Colonic mucosa (tissue), 4 donors: ENCODE measurements at regions not wholly inside any gene's neighbourhood (a gene's known extent, or its start where the extent isn't known, plus 50 kb on each side); places are given as distances from the start of the nearest gene placed in this dataset.

Experiments
- DNase-seq: peaks from one replicate; pipeline ENCODE4 v3.0.0-alpha.2; 2020
- H3K27ac ChIP-seq: fragments of 200-600 bp; one replicate; pipeline ENCODE4 v1.8.0; 2021
- H3K27me3 ChIP-seq: fragments of 200-600 bp; one replicate; pipeline ENCODE4 v1.8.0; 2021
- H3K36me3 ChIP-seq: fragments of 200-600 bp; one replicate; pipeline ENCODE4 v1.8.0; 2021
- H3K4me1 ChIP-seq: fragments of 200-600 bp; one replicate; pipeline ENCODE4 v1.8.0; 2021; ENCODE audit warnings: mild to moderate bottlenecking
- H3K4me3 ChIP-seq: fragments of 200-600 bp; one replicate; pipeline ENCODE4 v1.8.0; 2021
- H3K9ac ChIP-seq, 2 donors: one replicate each; pipeline ENCODE4 v1.7.0; 2013; ENCODE audit warnings: control low read depth in 2 of 2, low read depth in 2 of 2, low read length in 2 of 2
- H3K9me3 ChIP-seq: fragments of 200-600 bp; one replicate; pipeline ENCODE4 v1.8.0; 2021
- CTCF ChIP-seq: fragments of 200-600 bp; IDR thresholded peaks from one replicate; pipeline ENCODE4 v1.8.0; 2022; ENCODE audit warnings: antibody characterized with exemption, mild to moderate bottlenecking
- intact Hi-C: fragments of 100-400 bp; cut with DNase I; formaldehyde crosslinking; loops from one replicate; pipeline ENCODE4 v1.14.1; 2022
- donor health status: healthy.
- donor health status: DM: no; HTN: no; CAD: no.
- donor health status: DM: no; HTN: no; CAD: no.

DNA sequence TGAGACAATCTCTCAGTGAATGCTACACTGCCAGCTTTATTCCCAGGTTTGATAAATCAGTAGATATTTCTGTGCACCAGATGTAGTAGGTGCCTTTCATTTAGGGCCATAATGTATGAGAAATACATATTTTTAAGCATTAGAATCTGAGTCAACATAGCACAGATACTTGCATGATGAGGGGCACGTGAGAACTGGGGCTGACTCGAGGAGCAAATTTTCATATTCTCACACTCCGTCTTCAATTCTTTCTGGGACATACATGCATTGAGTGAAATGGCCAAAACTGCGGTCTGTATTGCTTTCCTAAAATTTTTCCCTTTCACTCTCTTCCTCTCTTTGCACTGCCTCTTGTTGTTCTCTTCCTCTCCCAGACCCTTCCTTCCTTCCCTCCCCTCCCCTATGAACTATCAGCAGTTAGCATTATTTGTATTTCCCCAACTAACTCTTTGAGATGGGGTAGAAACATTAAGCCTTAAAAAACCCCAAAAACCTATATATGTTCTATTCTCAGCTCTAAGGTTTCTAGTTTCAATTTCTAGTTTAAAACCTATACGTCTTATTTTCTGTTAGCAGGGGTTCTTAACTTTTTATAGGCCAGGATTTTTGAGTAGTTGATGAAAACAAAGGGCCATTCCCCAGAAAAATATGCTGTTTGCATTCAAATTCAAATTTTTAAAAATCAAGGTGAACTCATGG, 289.1 kb downstream of the PTBP2 start:
- no peak overlapping the region for H3K4me3 ChIP-seq
- H3K9me3 ChIP-seq = no peaks in the 10 kb centered on the region
- H3K36me3 ChIP-seq = no peaks in the 10 kb centered on the region
- no peak overlapping the region for H3K27ac ChIP-seq
- DNase-seq = no peak
- no peaks in the 10 kb centered on the region for H3K4me1 ChIP-seq
- intact Hi-C loops = no loop called here
- no peak overlapping the region for H3K9ac ChIP-seq
- no peaks in the 10 kb centered on the region for H3K27me3 ChIP-seq
- no peak for TF ChIP-seq CTCF

DNA sequence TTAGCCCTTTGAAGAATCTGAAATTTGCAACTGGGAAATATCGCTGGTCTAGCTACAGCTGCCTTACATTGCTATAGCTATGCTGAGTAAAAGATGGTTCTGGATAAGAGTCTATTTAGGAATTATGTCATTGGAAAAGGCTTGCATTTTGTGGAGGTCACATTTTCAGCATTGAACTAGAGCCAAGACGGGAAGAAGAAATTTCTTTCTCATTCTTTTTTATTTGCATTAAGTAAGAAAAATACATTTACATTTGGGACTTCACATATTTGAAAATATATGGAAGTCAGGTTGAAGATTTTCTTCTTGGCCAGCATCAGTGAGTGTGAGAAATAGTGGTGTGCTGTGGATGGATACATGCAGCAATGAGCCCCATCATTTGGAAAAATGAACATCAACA, 291.6 kb downstream of the PTBP2 start:
- no peak for DNase-seq

DNA sequence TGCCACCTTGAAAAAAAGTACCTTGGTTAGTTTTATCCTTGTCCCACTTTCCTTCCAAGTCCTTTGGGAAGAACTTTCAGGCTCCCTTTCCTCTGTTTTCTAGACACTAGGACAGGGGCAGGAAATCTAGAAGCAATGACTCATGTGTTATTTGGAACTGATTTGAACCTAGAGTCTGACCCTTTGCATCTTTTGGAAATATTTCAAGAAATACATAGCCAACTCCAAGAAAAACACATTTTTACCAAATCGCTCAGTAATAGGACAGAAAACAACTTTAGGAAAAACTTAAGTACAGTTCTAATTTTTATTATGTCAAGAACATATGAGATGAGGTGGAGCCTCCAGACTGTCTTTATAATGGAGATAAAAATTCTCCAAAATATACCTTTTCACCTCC, 292.4 kb downstream of the PTBP2 start:
- intact Hi-C loops = no loop called here
- no peak for TF ChIP-seq CTCF
- no peaks in the 10 kb centered on the region for H3K9me3 ChIP-seq
- H3K27me3 ChIP-seq = no peaks in the 10 kb centered on the region
- no peak overlapping the region for H3K4me3 ChIP-seq
- DNase-seq = no peak
- no peak overlapping the region for H3K9ac ChIP-seq
- no peak overlapping the region for H3K27ac ChIP-seq
- H3K36me3 ChIP-seq = no peaks in the 10 kb centered on the region
- H3K4me1 ChIP-seq = no peaks in the 10 kb centered on the region

More for the DNA sequence above, 291.6 kb downstream of the PTBP2 start:
- Histone ChIP-seq H3K4me1 (no peaks in the 10 kb centered on the region), H3K9ac (no peak overlapping the region), H3K27me3 (no peaks in the 10 kb centered on the region), H3K4me3 (no peak overlapping the region), H3K27ac (no peak overlapping the region), H3K9me3 (no peaks in the 10 kb centered on the region), H3K36me3 (no peaks in the 10 kb centered on the region)
- TF ChIP-seq CTCF = no peak
- intact Hi-C loops = no loop called here

DNA sequence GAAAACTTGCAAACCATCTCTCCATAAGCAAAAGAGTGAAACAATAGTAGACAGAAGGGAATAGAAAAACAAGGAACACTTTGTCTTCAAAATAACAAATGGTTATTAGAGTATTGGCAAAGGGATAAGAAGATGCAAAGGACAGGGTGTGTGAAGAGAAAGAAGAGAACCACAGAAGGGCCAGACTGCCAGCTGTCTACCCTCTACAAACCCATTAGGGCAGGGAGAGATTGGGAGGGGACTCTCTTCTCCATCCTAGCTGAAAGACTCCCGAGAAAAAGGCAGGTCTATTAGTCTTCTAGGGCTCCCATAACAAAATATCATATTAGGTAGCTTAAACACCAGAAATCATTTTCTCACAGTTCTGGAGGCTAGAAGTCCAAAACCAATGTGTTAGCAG, 292.8 kb downstream of the PTBP2 start:
- Histone ChIP-seq H3K4me3 (no peak overlapping the region), H3K9me3 (no peaks in the 10 kb centered on the region), H3K36me3 (no peaks in the 10 kb centered on the region), H3K4me1 (no peaks in the 10 kb centered on the region), H3K27me3 (no peaks in the 10 kb centered on the region), H3K9ac (no peak overlapping the region), H3K27ac (no peak overlapping the region)
- intact Hi-C loops = no loop called here
- no peak for TF ChIP-seq CTCF
- no peak for DNase-seq

- H3K36me3 ChIP-seq = no peaks in the 10 kb centered on the region
- no peaks in the 10 kb centered on the region for H3K27me3 ChIP-seq
- H3K4me3 ChIP-seq = no peak overlapping the region
- no peak for DNase-seq
- intact Hi-C loops = no loop called here
- H3K9ac ChIP-seq = no peak overlapping the region
- H3K4me1 ChIP-seq = no peaks in the 10 kb centered on the region
- no peaks in the 10 kb centered on the region for H3K9me3 ChIP-seq
- no peak for TF ChIP-seq CTCF
- no peak overlapping the region for H3K27ac ChIP-seq
Measured at GRCh38 chr1:97017895-97018294, 296.3 kb downstream of the PTBP2 start.
